ENCODE measurements at regions not wholly inside any gene's neighbourhood (a gene's known extent, or its start where the extent isn't known, plus 50 kb on each side); places are given as distances from the start of the nearest gene placed in this dataset.

- TF ChIP-seq JUN (IDR thresholded peaks at IDR 0.05; ENCODE audit: low read depth, low read length) (no peak), SP2 (IDR thresholded peaks at IDR 0.05; ENCODE audit: low read length) (no peak), RXRA (IDR thresholded peaks at IDR 0.05; ENCODE audit: insufficient read depth, low read depth, low read length) (no peak), POU5F1 (IDR thresholded peaks at IDR 0.05; ENCODE audit: low read depth, low read length) (no peak), RAD21 (IDR thresholded peaks at IDR 0.05 in 1 of 2, conservative IDR thresholded peaks at IDR 0.05 in 1 of 2; ENCODE audit: low read depth in 2 of 2, low read length in 2 of 2) (no peak)
These were observed 268.2 kb downstream of the FAM181B start (continued) for GRCh38 chr11:82465481-82465880.

All from H1 (cell line).